Liver (tissue), 3 donors: ENCODE measurements at regions not wholly inside any gene's neighbourhood (a gene's known extent, or its start where the extent isn't known, plus 50 kb on each side); places are given as distances from the start of the nearest gene placed in this dataset.

Experiments used
- FOXA2 ChIP-seq: IDR thresholded peaks from 2 replicates; pipeline ENCODE4 v1.6.1; 2016; ENCODE audit warnings: antibody characterized with exemption
- JUND ChIP-seq, 2 donors: IDR thresholded peaks; 2 replicates each; pipeline ENCODE4 v1.6.1; 2016; ENCODE audit warnings: antibody characterized with exemption in 2 of 2
- RAD21 ChIP-seq, 2 donors: IDR thresholded peaks; 2 replicates each; pipeline ENCODE4 v1.6.1; 2016; ENCODE audit warnings: antibody characterized with exemption in 2 of 2, mild to moderate bottlenecking in 2 of 2
- SP1 ChIP-seq: IDR thresholded peaks from 2 replicates; pipeline ENCODE4 v1.6.1; 2018; ENCODE audit warnings: antibody characterized with exemption, mild to moderate bottlenecking
- TAF1 ChIP-seq: conservative IDR thresholded peaks from 2 replicates; pipeline ENCODE4 v1.6.1; 2016; ENCODE audit warnings: antibody characterized with exemption, mild to moderate bottlenecking
- YY1 ChIP-seq: IDR thresholded peaks from 2 replicates; pipeline ENCODE4 v1.6.1; 2016; ENCODE audit warnings: antibody characterized with exemption, mild to moderate bottlenecking
- TF ChIP-seq, protein P1 (sequence below): fragments of 150-350 bp; IDR thresholded peaks from 2 replicates; pipeline ENCODE4 v1.5.1; 2017; ENCODE audit warnings: improper control_type of control experiment, low read depth, low read length; ENCODE audit not compliant: missing input control
- TF ChIP-seq, protein P2 (sequence below): IDR thresholded peaks from 2 replicates; pipeline ENCODE4 v1.6.1; 2016; ENCODE audit warnings: antibody characterized with exemption
- TF ChIP-seq, protein P3 (sequence below): IDR thresholded peaks from 2 replicates; pipeline ENCODE4 v1.6.1; 2016; ENCODE audit warnings: antibody characterized with exemption
- donor health status: healthy.
- donor health status: healthy.

DNA sequence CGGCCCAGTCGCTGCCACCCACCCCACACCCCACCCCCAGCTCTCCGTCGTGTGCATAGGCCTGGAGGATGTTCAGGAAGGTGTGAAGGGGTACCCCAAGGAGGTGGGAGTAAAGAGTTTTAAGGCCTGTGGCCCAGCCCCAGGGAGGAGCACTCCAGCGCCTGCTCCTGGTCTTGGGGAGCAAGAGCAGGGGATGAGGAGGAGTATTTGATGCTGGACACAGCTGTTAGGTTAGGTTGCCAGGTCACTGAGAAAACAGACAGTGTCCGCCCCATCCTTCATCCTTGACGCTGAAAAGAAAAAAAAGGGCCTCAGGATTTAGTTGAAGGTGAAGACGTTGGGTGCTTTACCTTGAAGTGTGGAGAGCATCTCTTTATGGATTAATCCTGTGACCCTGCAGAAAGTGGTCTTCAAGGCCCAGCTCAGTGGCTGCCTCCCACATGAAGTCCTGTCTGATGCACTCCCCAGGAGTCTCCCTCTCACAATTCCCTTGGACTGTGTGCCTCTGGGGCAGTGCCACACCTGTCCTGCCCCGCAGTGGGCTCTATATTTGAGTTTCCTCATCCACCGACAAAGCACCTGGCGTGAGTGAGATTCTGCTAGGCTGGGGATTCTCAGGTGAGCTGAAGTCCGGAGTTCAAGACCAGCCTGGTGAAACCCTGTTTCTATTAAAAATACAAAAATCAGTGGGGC, 101.8 kb downstream of the SPRY4 start:
- no peak for TF ChIP-seq RAD21 (IDR thresholded peaks at IDR 0.05)
- TF ChIP-seq JUND (IDR thresholded peaks at IDR 0.05): no peak
- TF ChIP-seq, protein P1, sequence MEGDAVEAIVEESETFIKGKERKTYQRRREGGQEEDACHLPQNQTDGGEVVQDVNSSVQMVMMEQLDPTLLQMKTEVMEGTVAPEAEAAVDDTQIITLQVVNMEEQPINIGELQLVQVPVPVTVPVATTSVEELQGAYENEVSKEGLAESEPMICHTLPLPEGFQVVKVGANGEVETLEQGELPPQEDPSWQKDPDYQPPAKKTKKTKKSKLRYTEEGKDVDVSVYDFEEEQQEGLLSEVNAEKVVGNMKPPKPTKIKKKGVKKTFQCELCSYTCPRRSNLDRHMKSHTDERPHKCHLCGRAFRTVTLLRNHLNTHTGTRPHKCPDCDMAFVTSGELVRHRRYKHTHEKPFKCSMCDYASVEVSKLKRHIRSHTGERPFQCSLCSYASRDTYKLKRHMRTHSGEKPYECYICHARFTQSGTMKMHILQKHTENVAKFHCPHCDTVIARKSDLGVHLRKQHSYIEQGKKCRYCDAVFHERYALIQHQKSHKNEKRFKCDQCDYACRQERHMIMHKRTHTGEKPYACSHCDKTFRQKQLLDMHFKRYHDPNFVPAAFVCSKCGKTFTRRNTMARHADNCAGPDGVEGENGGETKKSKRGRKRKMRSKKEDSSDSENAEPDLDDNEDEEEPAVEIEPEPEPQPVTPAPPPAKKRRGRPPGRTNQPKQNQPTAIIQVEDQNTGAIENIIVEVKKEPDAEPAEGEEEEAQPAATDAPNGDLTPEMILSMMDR: no peak
- no peak for TF ChIP-seq TAF1
- TF ChIP-seq SP1: no peak
- TF ChIP-seq, protein P2, sequence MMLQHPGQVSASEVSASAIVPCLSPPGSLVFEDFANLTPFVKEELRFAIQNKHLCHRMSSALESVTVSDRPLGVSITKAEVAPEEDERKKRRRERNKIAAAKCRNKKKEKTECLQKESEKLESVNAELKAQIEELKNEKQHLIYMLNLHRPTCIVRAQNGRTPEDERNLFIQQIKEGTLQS: no peak
- TF ChIP-seq FOXA2: no peak
- TF ChIP-seq, protein P3, sequence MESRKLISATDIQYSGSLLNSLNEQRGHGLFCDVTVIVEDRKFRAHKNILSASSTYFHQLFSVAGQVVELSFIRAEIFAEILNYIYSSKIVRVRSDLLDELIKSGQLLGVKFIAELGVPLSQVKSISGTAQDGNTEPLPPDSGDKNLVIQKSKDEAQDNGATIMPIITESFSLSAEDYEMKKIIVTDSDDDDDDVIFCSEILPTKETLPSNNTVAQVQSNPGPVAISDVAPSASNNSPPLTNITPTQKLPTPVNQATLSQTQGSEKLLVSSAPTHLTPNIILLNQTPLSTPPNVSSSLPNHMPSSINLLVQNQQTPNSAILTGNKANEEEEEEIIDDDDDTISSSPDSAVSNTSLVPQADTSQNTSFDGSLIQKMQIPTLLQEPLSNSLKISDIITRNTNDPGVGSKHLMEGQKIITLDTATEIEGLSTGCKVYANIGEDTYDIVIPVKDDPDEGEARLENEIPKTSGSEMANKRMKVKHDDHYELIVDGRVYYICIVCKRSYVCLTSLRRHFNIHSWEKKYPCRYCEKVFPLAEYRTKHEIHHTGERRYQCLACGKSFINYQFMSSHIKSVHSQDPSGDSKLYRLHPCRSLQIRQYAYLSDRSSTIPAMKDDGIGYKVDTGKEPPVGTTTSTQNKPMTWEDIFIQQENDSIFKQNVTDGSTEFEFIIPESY: no peak
- no peak for TF ChIP-seq YY1
